ENCODE measurements at regions not wholly inside any gene's neighbourhood (a gene's known extent, or its start where the extent isn't known, plus 50 kb on each side); places are given as distances from the start of the nearest gene placed in this dataset.

- H3K4me3 ChIP-seq (replicated peaks in 1 of 2; ENCODE audit: low read depth in 2 of 2, low read length in 2 of 2), result no peak overlapping the region
- DNase-seq (ENCODE audit: low read depth in 2 of 2), result no peak
- TF ChIP-seq CTCF (IDR thresholded peaks at IDR 0.05; ENCODE audit: low read depth, low read length), result no peak
Measured at GRCh38 chr3:124579641-124580040, 150.6 kb upstream of the UMPS start.

- H3K4me3 ChIP-seq (replicated peaks in 1 of 2; ENCODE audit: low read depth in 2 of 2, low read length in 2 of 2), result no peak overlapping the region
- peak in 1 of 2 donors; percentile 12 for DNase-seq (ENCODE audit: low read depth in 2 of 2)
- TF ChIP-seq CTCF (IDR thresholded peaks at IDR 0.05; ENCODE audit: low read depth, low read length), result no peak
Measured at GRCh38 chr3:124582196-124582595, 148.1 kb upstream of the UMPS start.

- no peak overlapping the region for H3K4me3 ChIP-seq (replicated peaks in 1 of 2; ENCODE audit: low read depth in 2 of 2, low read length in 2 of 2)
- no peak for DNase-seq (ENCODE audit: low read depth in 2 of 2)
- no peak for TF ChIP-seq CTCF (IDR thresholded peaks at IDR 0.05; ENCODE audit: low read depth, low read length)
Measured at GRCh38 chr3:124582621-124583395, 147.4 kb upstream of the UMPS start.

DNA sequence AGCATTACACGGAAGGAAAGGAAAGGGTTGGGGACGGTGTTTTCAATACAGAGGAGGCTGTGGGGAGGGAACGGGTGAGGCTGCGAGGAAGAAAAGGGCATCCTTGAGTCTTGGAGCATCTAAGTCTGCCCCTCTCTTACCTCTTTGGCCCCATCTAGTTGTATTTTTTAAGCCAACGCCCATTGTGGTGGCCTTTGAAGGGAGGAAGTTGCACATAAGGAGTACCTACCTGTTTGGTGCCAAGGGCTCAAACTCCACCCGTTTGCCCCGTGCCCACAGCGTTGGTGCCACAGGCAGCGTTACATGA, 146.1 kb upstream of the UMPS start:
- DNase-seq (ENCODE audit: low read depth in 2 of 2), result no peak
- TF ChIP-seq CTCF (IDR thresholded peaks at IDR 0.05; ENCODE audit: low read depth, low read length), result no peak
- peak overlapping the region in 1 of 2 donors; percentile 46 for H3K4me3 ChIP-seq (replicated peaks in 1 of 2; ENCODE audit: low read depth in 2 of 2, low read length in 2 of 2)

- TF ChIP-seq CTCF (IDR thresholded peaks at IDR 0.05; ENCODE audit: low read depth, low read length), result no peak
- peak overlapping the region; percentile 28 to 46 for H3K4me3 ChIP-seq (replicated peaks in 1 of 2; ENCODE audit: low read depth in 2 of 2, low read length in 2 of 2)
- peak; percentile 27 to 34 for DNase-seq (ENCODE audit: low read depth in 2 of 2)
Measured at GRCh38 chr3:124584552-124585391, 145.5 kb upstream of the UMPS start.

DNA sequence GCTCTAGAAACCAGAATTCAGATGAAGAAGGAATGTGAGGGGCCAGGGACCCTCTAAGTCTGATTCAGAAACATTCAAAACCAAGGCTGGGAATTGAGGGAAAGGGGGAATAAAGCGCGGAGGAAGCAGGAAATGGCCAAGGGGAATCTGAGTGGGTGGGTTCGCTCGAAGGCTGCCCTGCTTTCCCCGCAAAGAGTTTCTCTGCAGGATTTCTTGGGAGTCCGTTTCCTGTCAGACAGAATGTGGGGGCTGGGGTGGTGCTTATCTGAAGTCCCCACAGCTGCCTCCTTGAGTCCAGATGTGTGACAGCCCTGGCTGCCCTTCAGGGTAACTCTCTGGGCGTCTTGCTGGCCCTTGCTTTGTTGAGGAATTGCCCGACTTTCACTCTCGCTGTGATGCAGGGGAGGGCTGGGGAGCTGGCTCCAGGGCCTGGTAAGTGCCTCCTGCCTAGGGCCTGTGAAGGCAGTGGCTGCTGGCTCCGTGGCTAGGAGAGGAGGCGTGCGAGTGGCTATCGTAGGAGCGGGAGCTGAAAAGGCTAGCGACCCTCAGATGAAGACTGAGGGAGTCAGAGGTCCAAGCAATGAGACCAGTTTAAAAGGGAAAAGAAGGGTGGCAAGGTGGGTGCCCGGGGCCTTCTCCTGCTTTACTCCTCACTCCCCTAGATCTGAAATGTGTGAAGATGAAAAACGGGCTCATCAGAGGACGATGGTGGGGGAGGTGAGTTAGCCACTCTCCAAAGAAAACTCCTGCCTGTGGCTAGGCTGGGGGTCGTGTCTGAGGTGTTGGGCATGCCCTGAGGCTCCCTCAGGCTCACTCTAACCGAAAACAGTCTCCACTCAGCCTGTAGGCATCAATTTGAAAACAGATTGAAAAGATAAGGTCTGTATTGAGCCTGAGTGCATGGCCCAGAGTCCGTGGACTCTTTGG, 143.9 kb upstream of the UMPS start:
- DNase-seq (ENCODE audit: low read depth in 2 of 2), result no peak
- TF ChIP-seq CTCF (IDR thresholded peaks at IDR 0.05; ENCODE audit: low read depth, low read length), result no peak
- no peak overlapping the region for H3K4me3 ChIP-seq (replicated peaks in 1 of 2; ENCODE audit: low read depth in 2 of 2, low read length in 2 of 2)
